ENCODE measurements at regions not wholly inside any gene's neighbourhood (a gene's known extent, or its start where the extent isn't known, plus 50 kb on each side); places are given as distances from the start of the nearest gene placed in this dataset.

DNA sequence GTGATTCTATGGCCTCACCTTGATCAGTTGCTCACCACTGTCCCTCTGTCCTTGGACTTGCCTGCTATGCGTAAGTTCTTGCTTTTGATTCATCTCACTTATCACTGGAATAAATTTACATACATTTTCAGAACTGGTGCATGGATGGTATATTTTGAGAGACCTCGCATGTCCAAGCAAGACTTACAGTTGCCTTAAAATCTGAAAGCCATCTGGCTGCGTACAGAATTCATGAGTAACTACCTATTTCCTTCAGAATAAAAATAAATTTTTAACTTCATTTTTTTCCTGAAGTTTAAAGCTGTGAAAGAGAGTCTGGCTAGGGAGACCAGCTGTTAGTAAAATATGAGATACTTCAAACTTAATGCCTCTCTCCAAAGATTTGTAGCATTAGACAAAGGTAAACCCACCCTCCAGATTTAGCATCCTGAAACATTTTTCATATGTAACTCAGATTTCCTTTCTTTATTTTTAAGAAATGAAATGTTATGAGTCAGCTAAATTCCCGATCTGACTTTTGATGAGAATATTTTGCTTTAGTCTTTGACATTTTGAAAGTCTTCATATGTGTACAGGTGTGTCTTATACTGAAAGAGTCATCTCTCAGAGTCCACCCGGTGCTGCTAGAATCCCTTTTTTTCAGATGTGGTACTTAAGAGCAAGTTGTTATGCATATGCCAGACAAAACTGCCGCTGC is 136.4 kb upstream of the CELF2 start:
- Mint-ChIP-seq H3K4me1 (ENCODE audit: low read depth) (peaks cover 6% of the 10 kb centered on the region), H3K27me3 (ENCODE audit: low read depth) (peaks cover 26% of the 10 kb centered on the region), H3K4me3 (no peak overlapping the region), H3K9me3 (peaks cover 8% of the 10 kb centered on the region in 2 donors), H3K36me3 (ENCODE audit: insufficient read depth in 2 of 2) (peaks cover 4 to 5% of the 10 kb centered on the region in 2 donors), H3K27ac (no peak overlapping the region)
- ATAC-seq (replicated peaks in 1 of 2) (no peak), DNase-seq (no peak)

- H3K27ac Mint-ChIP-seq: no peak overlapping the region
- peaks cover 4 to 5% of the 10 kb centered on the region in 2 donors for H3K36me3 Mint-ChIP-seq (ENCODE audit: insufficient read depth in 2 of 2)
- H3K27me3 Mint-ChIP-seq (ENCODE audit: low read depth): peaks cover 19% of the 10 kb centered on the region
- no peak overlapping the region for H3K4me3 Mint-ChIP-seq
- DNase-seq (no peak), ATAC-seq (replicated peaks in 1 of 2) (no peak)
- H3K4me1 Mint-ChIP-seq (ENCODE audit: low read depth): peaks cover 6% of the 10 kb centered on the region
- H3K9me3 Mint-ChIP-seq: peaks cover 8% of the 10 kb centered on the region in 2 donors
Measured at GRCh38 chr10:10883737-10884136, 133.9 kb upstream of the CELF2 start.

DNA sequence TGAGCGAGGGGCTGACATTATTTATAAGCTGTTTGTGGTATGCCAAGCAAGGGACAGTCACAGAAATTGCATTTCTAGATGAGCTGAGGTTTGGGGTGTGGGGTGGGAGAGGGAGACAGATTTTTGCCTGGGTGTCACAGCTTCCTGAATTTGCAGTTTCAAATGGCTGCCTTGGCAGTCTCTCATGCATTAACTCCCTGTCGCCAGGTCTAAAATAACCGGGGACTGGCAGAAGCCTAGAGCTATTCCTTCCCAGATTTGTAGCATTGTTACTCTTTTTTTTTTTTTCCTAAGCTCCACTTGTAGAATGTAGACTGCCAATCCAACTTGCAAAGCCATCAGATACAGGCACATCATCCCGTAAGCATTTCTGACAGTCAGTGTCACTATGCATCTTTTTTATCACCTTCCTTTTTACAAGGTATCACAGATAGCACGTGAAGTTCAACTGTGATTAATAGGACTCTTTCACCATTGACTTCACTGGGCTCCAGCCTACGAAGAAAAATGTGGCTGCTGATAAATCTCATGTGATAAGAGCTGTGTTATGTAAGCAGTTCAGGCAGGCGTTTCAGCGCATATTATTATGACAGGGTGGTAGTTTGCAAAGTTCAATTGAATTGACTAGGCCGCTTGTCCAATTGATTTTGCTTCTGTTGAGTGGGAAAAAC is 130.7 kb upstream of the CELF2 start:
- Mint-ChIP-seq H3K4me1 (ENCODE audit: low read depth) (peaks cover under 1% of the 10 kb centered on the region), H3K27me3 (ENCODE audit: low read depth) (peaks cover 18% of the 10 kb centered on the region), H3K4me3 (no peak overlapping the region), H3K36me3 (ENCODE audit: insufficient read depth in 2 of 2) (peaks cover 4 to 5% of the 10 kb centered on the region in 2 donors), H3K27ac (no peak overlapping the region), H3K9me3 (peaks cover 8% of the 10 kb centered on the region in 2 donors)
- ATAC-seq (replicated peaks in 1 of 2) (no peak), DNase-seq (no peak)

GRCh38 chr10:10891124-10892082 is 126.3 kb upstream of the CELF2 start:
- Mint-ChIP-seq H3K9me3 (peaks cover 1 to 2% of the 10 kb centered on the region in 2 donors), H3K27ac (no peak overlapping the region), H3K4me1 (ENCODE audit: low read depth) (no peaks in the 10 kb centered on the region), H3K4me3 (no peak overlapping the region), H3K27me3 (ENCODE audit: low read depth) (peaks cover 6% of the 10 kb centered on the region), H3K36me3 (ENCODE audit: insufficient read depth in 2 of 2) (peaks cover 0 to 1% of the 10 kb centered on the region in 2 donors)
- ATAC-seq (replicated peaks in 1 of 2) (no peak), DNase-seq (no peak)

DNA sequence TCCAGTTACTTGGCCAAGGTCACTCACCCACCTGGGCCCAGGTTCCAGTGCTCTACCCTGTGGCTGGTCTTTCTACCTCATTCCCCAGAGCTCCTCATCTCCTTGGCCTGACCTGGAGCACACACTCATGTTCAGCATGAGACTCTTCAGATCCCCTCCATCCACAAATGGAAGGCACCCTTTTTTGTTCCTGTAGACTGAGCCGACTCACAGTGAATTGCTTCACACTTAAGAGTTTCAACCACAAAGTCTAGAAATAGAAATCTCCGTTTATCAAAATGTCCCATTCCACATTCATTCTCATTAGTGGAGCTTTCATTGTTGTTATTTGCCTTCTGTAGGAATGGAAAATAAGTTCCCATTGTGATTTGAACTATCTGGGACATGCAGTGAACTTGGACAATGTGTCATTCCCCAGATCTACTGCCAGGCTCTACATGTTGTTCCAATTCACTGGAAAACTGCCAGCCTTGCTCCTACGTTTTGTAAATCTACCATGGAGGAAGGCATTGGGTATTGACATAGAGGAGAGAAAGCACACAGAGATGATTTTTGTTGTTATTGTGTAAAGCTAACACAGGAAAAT is 125.3 kb upstream of the CELF2 start:
- H3K4me3 Mint-ChIP-seq: no peak overlapping the region

DNA sequence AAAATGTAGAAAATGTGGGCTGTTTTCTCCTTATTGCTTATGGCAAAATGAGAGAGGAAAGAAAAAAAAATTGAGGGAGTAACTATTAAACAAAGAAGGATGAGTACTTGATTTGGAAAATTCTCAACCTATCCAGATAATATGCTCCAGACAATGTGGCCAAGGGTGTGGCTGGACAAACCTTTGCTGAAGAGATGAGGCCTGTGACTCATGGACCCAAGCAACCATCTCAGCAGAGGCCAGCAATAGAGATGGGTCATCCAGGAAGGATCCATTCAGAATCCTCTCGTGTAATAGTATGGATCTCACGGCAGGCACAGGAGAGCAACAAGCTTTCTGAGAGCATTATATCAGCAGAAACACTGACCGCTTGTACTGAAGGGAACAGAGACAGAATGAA is 120.3 kb upstream of the CELF2 start:
- Mint-ChIP-seq H3K27ac (no peak overlapping the region), H3K4me3 (no peak overlapping the region), H3K27me3 (ENCODE audit: low read depth) (peaks cover 17% of the 10 kb centered on the region), H3K4me1 (ENCODE audit: low read depth) (no peaks in the 10 kb centered on the region), H3K9me3 (peaks cover 2 to 5% of the 10 kb centered on the region in 2 donors), H3K36me3 (ENCODE audit: insufficient read depth in 2 of 2) (peaks cover 0 to 1% of the 10 kb centered on the region in 2 donors)
- DNase-seq: no peak
- ATAC-seq (replicated peaks in 1 of 2): no peak

More for the DNA sequence above, 125.3 kb upstream of the CELF2 start:
- Mint-ChIP-seq H3K27ac (no peak overlapping the region), H3K36me3 (ENCODE audit: insufficient read depth in 2 of 2) (peaks cover 0 to 1% of the 10 kb centered on the region in 2 donors), H3K27me3 (ENCODE audit: low read depth) (peaks cover 7% of the 10 kb centered on the region), H3K9me3 (peaks cover 2 to 5% of the 10 kb centered on the region in 2 donors), H3K4me1 (ENCODE audit: low read depth) (no peaks in the 10 kb centered on the region)
- no peak for ATAC-seq (replicated peaks in 1 of 2)
- no peak for DNase-seq

DNA sequence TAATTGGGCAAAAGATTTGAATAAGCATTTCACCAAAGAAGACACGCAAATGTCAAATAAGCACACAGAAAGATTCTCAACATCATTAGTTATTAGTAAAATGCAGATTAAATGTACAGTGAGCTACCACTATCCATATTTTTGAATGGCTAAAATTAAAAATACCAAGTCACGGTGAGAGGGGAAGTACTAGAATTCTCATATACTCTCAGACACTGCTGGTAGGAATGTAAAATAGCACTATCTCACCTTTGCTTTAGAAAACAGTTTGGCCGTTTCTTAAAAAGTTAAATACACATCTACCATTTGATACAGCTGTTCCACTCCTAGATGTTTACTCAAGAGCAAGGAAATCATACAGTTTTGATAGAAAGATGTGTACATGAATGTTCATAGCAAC is 115.8 kb upstream of the CELF2 start:
- no peak for ATAC-seq (replicated peaks in 1 of 2)

DNA sequence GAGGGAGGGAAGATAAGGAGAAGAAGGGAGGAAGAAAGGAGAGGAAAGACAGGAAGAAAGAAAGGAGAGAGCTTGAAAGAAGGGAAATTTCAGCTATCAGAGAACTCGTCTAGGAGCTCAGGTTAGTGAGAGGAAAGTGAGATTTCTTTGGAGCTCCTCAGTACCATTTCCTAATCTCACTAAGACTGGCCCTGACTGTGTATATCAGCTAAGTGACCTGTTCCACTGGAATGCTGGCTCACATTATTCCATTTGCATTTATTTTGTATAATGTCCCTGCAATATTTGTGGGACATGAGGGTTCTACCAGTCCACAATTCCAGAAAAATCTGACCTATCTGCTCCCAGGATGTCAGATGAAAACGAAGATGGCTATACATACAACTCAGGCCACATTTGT is 114.7 kb upstream of the CELF2 start:
- no peak overlapping the region for H3K4me3 Mint-ChIP-seq
- no peaks in the 10 kb centered on the region for H3K4me1 Mint-ChIP-seq (ENCODE audit: low read depth)
- DNase-seq (no peak), ATAC-seq (replicated peaks in 1 of 2) (no peak)
- H3K36me3 Mint-ChIP-seq (ENCODE audit: insufficient read depth in 2 of 2): no peaks in the 10 kb centered on the region
- H3K27ac Mint-ChIP-seq: no peak overlapping the region
- no peaks in the 10 kb centered on the region for H3K9me3 Mint-ChIP-seq
- H3K27me3 Mint-ChIP-seq (ENCODE audit: low read depth): peaks cover 13% of the 10 kb centered on the region

More for the DNA sequence above, 115.8 kb upstream of the CELF2 start:
- Mint-ChIP-seq H3K27me3 (ENCODE audit: low read depth) (peaks cover 13% of the 10 kb centered on the region), H3K4me1 (ENCODE audit: low read depth) (no peaks in the 10 kb centered on the region), H3K27ac (no peak overlapping the region), H3K4me3 (no peak overlapping the region), H3K36me3 (ENCODE audit: insufficient read depth in 2 of 2) (no peaks in the 10 kb centered on the region), H3K9me3 (peaks cover 0 to under 1% of the 10 kb centered on the region in 2 donors)
- DNase-seq: no peak

DNA sequence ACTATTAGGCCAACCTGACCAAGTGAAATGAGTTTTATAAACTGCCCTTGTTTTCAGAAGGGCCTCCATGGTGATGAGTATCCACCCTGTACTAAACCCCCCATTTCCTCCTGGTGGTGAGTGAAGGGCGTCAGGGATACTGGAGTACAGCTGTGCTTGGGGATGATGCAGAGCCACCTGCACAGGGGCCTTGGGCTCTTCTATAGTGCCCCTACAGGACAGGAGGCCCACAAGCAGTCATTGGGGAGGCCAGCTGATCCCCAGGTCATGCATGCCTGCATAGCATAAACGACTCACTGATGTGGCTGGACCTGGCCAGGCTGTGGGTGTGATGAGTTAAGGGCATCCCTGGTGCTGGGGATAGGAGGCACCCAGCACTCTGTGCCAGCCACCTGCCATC is 114.1 kb upstream of the CELF2 start:
- Mint-ChIP-seq H3K9me3 (no peaks in the 10 kb centered on the region), H3K27ac (no peak overlapping the region), H3K4me1 (ENCODE audit: low read depth) (no peaks in the 10 kb centered on the region), H3K4me3 (no peak overlapping the region), H3K36me3 (ENCODE audit: insufficient read depth in 2 of 2) (no peaks in the 10 kb centered on the region), H3K27me3 (ENCODE audit: low read depth) (peaks cover 13% of the 10 kb centered on the region)
- DNase-seq (no peak), ATAC-seq (replicated peaks in 1 of 2) (no peak)

- Mint-ChIP-seq H3K4me3 (no peak overlapping the region), H3K27me3 (ENCODE audit: low read depth) (peaks cover 15% of the 10 kb centered on the region), H3K36me3 (ENCODE audit: insufficient read depth in 2 of 2) (no peaks in the 10 kb centered on the region), H3K4me1 (ENCODE audit: low read depth) (peaks cover 5% of the 10 kb centered on the region), H3K27ac (no peak overlapping the region), H3K9me3 (no peaks in the 10 kb centered on the region)
- ATAC-seq (replicated peaks in 1 of 2): no peak
- no peak for DNase-seq
Measured at GRCh38 chr10:10910634-10911033, 107.0 kb upstream of the CELF2 start.

GRCh38 chr10:10911035-10911434 is 106.6 kb upstream of the CELF2 start:
- ATAC-seq (replicated peaks in 1 of 2): no peak

DNA sequence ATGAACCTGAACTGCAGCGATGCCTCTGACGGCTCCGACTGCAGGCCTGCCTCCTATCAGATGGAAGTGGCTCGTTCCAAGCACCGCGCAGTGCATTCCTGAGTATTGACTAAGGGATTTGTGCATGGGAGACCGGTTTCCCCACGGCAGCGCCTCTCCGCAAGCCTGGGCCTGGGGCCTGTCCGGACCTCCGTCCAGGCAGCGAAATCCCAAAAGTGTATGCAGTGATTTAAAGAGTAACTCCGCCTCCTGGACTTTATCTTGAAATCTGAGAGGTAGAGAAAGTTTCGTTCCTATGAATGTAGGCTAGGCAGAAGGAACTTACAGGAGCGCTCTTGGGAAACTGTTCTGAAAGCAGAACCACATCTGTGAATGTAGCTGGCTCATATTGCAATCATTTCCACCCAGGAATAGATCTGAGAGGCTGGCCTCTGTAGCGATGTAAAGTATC is 106.2 kb upstream of the CELF2 start:
- ATAC-seq (replicated peaks in 1 of 2) (no peak), DNase-seq (no peak)
- Mint-ChIP-seq H3K4me1 (ENCODE audit: low read depth) (peaks cover 5% of the 10 kb centered on the region), H3K4me3 (no peak overlapping the region), H3K27me3 (ENCODE audit: low read depth) (peaks cover 15% of the 10 kb centered on the region), H3K27ac (no peak overlapping the region), H3K36me3 (ENCODE audit: insufficient read depth in 2 of 2) (no peaks in the 10 kb centered on the region), H3K9me3 (no peaks in the 10 kb centered on the region)

More at GRCh38 chr10:10911035-10911434, 106.6 kb upstream of the CELF2 start:
- Mint-ChIP-seq H3K9me3 (no peaks in the 10 kb centered on the region), H3K4me1 (ENCODE audit: low read depth) (peaks cover 5% of the 10 kb centered on the region), H3K27ac (no peak overlapping the region), H3K27me3 (ENCODE audit: low read depth) (peaks cover 15% of the 10 kb centered on the region), H3K4me3 (no peak overlapping the region), H3K36me3 (ENCODE audit: insufficient read depth in 2 of 2) (no peaks in the 10 kb centered on the region)
- DNase-seq: no peak

Measured in activated T-cell treated with anti-CD3 and anti-CD28 coated beads, Interleukin-2, amount 50 U/mL, for 72 hours (primary cell).